HCT116 (cell line): ENCODE measurements at regions not wholly inside any gene's neighbourhood (a gene's known extent, or its start where the extent isn't known, plus 50 kb on each side); places are given as distances from the start of the nearest gene placed in this dataset.

Experiments used
- ATAC-seq: fragments of 200-7000 bp; cut with Tn5 transposase; 2 replicates; pipeline ENCODE4 v1.9.1; 2020; ENCODE audit warnings: mild to moderate bottlenecking, moderate library complexity
- BruUV-seq: library from RNA; stranded (reverse); fragments of 400-500 nt; replicated peaks from 2 replicates; lab custom pipeline; 2021; lab: Mats Ljungman, UMichigan
- CTCF ChIA-PET: fragments of 300-600 bp; sonication (Branson Sonifier 250); formaldehyde crosslinking; loops from one replicate; lab custom pipeline; 2021; ENCODE audit warnings: antibody characterized with exemption; lab: Charles Lee
- POLR2A ChIA-PET: fragments of 300-600, 350-600 bp; sonication (Branson Sonifier 250); formaldehyde crosslinking; loops from one replicate; lab custom pipeline; 2021; ENCODE audit warnings: antibody characterized with exemption; lab: Charles Lee
- RAD21 ChIA-PET, 2 experiments: fragments of 300-600 bp; sonication (Branson Sonifier 250); formaldehyde crosslinking; loops; one replicate each; lab custom pipeline; 2023; ENCODE audit warnings: low total read pairs in 2 of 2; ENCODE audit not compliant: uncharacterized antibody in 2 of 2, unreplicated experiment in 2 of 2, low non-redundant PET in 1 of 2; lab: Charles Lee
- DNase-seq: peaks from one replicate; pipeline ENCODE4 v3.0.0-alpha.2; 2010; ENCODE audit warnings: low read depth, low spot score
- H2AFZ ChIP-seq: fragments of 200-600 bp; shearing (Covaris generic), sonication (generic); 2 replicates; pipeline ENCODE4 v1.6.1; 2017; ENCODE audit warnings: low read depth, mixed run types, mixed read lengths, antibody characterized with exemption, low read length; ENCODE audit not compliant: poor library complexity, severe bottlenecking
- H3K27ac ChIP-seq: 2 replicates; pipeline ENCODE4 v1.5.1; 2012; ENCODE audit warnings: low read depth, low read length
- H3K27me3 ChIP-seq: fragments of 200-600 bp; sonication (generic); 2 replicates; pipeline ENCODE4 v1.6.1; 2016; ENCODE audit warnings: mixed run types, low read length, mixed read lengths; ENCODE audit not compliant: insufficient read depth
- H3K36me3 ChIP-seq, 2 experiments: fragments of 200-500 bp in 1 of 2; fragments of 200-600 bp in 1 of 2; sonication (Bioruptor generic) in 1 of 2; sonication (generic) in 1 of 2; 2 replicates each; pipeline versions ENCODE4 v1.5.1 to v1.6.1; 2014 to 2016; ENCODE audit warnings: low read length in 2 of 2, inconsistent platforms in 1 of 2, mixed read lengths in 1 of 2, mixed run types in 1 of 2; ENCODE audit not compliant: insufficient read depth in 2 of 2, control insufficient read depth in 1 of 2
- H3K4me1 ChIP-seq, 2 experiments: fragments of 200-600 bp in 1 of 2; sonication (generic) in 1 of 2; 2 replicates each; pipeline versions ENCODE4 v1.5.1 to v1.6.1; 2012 to 2017; ENCODE audit warnings: low read length in 2 of 2, inconsistent platforms in 1 of 2, mild to moderate bottlenecking in 1 of 2, mixed read lengths in 1 of 2, mixed run types in 1 of 2, moderate library complexity in 1 of 2; ENCODE audit not compliant: insufficient read depth in 2 of 2, control insufficient read depth in 1 of 2
- H3K4me2 ChIP-seq: fragments of 200-600 bp; sonication (generic); 2 replicates; pipeline ENCODE4 v1.6.1; 2017; ENCODE audit warnings: mixed run types, low read length, mixed read lengths
- H3K4me3 ChIP-seq, 2 experiments: fragments of 200-600 bp in 1 of 2; sonication (generic) in 1 of 2; replicated peaks in 1 of 2; 2 replicates each; pipeline ENCODE4 v1.5.1; 2011 to 2016; ENCODE audit warnings: low read length in 2 of 2, control low read depth in 1 of 2, low read depth in 1 of 2, mild to moderate bottlenecking in 1 of 2, mixed read lengths in 1 of 2, mixed run types in 1 of 2
- H3K79me2 ChIP-seq: fragments of 200-600 bp; sonication (generic); 2 replicates; pipeline ENCODE4 v1.6.1; 2017; ENCODE audit warnings: mild to moderate bottlenecking, mixed run types, low read length, moderate library complexity, mixed read lengths; ENCODE audit not compliant: insufficient read depth
- H3K9ac ChIP-seq: fragments of 200-600 bp; sonication (generic); 2 replicates; pipeline ENCODE4 v1.6.1; 2016; ENCODE audit warnings: low read length, mixed read lengths
- H3K9me2 ChIP-seq: fragments of 200-600 bp; sonication (generic), shearing (Covaris generic); 2 replicates; pipeline ENCODE4 v1.6.1; 2017; ENCODE audit warnings: mixed run types, mild to moderate bottlenecking, moderate library complexity; ENCODE audit not compliant: insufficient read depth
- H3K9me3 ChIP-seq, 2 experiments: fragments of 200-500 bp in 1 of 2; fragments of 200-600 bp in 1 of 2; sonication (Bioruptor generic) in 1 of 2; sonication (generic) in 1 of 2; 2 replicates each; pipeline ENCODE4 v1.6.1; 2014 to 2017; ENCODE audit warnings: low read length in 2 of 2, mixed read lengths in 2 of 2, inconsistent platforms in 1 of 2, low read depth in 1 of 2, mild to moderate bottlenecking in 1 of 2, mixed run types in 1 of 2, moderate library complexity in 1 of 2; ENCODE audit not compliant: control insufficient read depth in 1 of 2, insufficient read depth in 1 of 2
- H4K20me1 ChIP-seq: fragments of 200-600 bp; sonication (generic), shearing (Covaris generic); 2 replicates; pipeline ENCODE4 v1.6.1; 2017; ENCODE audit warnings: mixed run types, mild to moderate bottlenecking, moderate library complexity; ENCODE audit not compliant: insufficient read depth
- CBX3 ChIP-seq: IDR thresholded peaks from 2 replicates; pipeline ENCODE4 v1.6.1; 2012; ENCODE audit warnings: low read depth
- CEBPB ChIP-seq: IDR thresholded peaks from 2 replicates; pipeline ENCODE4 v1.6.1; 2012; ENCODE audit warnings: low read depth
- ELF1 ChIP-seq: IDR thresholded peaks from 2 replicates; pipeline ENCODE4 v1.6.1; 2012; ENCODE audit warnings: low read depth, borderline replicate concordance
- EZH2 ChIP-seq: fragments of 200-600 bp; sonication (generic); IDR thresholded peaks from 2 replicates; pipeline ENCODE4 v1.6.1; 2017; ENCODE audit warnings: antibody characterized with exemption, mixed run types
- EZH2phosphoT487 ChIP-seq: fragments of 200-600 bp; IDR thresholded peaks from 2 replicates; pipeline ENCODE4 v1.6.1; 2018; ENCODE audit warnings: antibody characterized with exemption, borderline replicate concordance
- JUND ChIP-seq: IDR thresholded peaks from 2 replicates; pipeline ENCODE4 v1.6.1; 2012
- POLR2A ChIP-seq: IDR thresholded peaks from 2 replicates; pipeline ENCODE4 v1.7.0; 2011; ENCODE audit warnings: borderline replicate concordance; ENCODE audit not compliant: insufficient read depth, insufficient read length; ENCODE audit errors: extremely low read depth
- POLR2AphosphoS5 ChIP-seq: IDR thresholded peaks from 2 replicates; pipeline ENCODE4 v1.6.1; 2011; ENCODE audit warnings: mild to moderate bottlenecking, low read depth, low read length, moderate library complexity
- TCF7L2 ChIP-seq: IDR thresholded peaks from 2 replicates; pipeline ENCODE4 v1.7.0; 2011; ENCODE audit warnings: borderline replicate concordance, inconsistent platforms; ENCODE audit not compliant: insufficient read depth, insufficient read length; ENCODE audit errors: extremely low read depth
- ZFX ChIP-seq: fragments of 450-650 bp; IDR thresholded peaks from 2 replicates; pipeline ENCODE4 v1.6.1; 2017
- ZNF274 ChIP-seq: fragments of 200-500 bp; sonication (Bioruptor generic); IDR thresholded peaks from 2 replicates; pipeline ENCODE4 v1.6.1; 2014; ENCODE audit warnings: mild to moderate bottlenecking, low read depth, low read length, inconsistent platforms
- intact Hi-C: fragments of 100-400 bp; cut with micrococcal nuclease; formaldehyde crosslinking; loops from 2 replicates; pipeline ENCODE4 v1.10.0; 2022
- TF ChIP-seq, protein P1 (sequence below): IDR thresholded peaks from 2 replicates; pipeline ENCODE4 v1.6.1; 2012
- TF ChIP-seq, protein P2 (sequence below), 3 experiments: fragments of 200-600 bp in 1 of 3; sonication (generic) in 1 of 3; IDR thresholded peaks in 2 of 3; conservative IDR thresholded peaks in 1 of 3; 2 replicates each; pipeline ENCODE4 v1.5.1; 2012 to 2017; ENCODE audit warnings: low read depth in 2 of 3, low read length in 2 of 3, antibody characterized with exemption in 1 of 3, borderline replicate concordance in 1 of 3, control low read depth in 1 of 3, mild to moderate bottlenecking in 1 of 3, mixed read lengths in 1 of 3, mixed run types in 1 of 3, moderate library complexity in 1 of 3; ENCODE audit not compliant: insufficient read depth in 1 of 3
- TF ChIP-seq, protein P3 (sequence below): IDR thresholded peaks from 2 replicates; pipeline ENCODE4 v1.6.1; 2011; ENCODE audit warnings: mild to moderate bottlenecking, low read length, moderate library complexity; ENCODE audit not compliant: insufficient replicate concordance; ENCODE audit errors: extremely low read depth

DNA sequence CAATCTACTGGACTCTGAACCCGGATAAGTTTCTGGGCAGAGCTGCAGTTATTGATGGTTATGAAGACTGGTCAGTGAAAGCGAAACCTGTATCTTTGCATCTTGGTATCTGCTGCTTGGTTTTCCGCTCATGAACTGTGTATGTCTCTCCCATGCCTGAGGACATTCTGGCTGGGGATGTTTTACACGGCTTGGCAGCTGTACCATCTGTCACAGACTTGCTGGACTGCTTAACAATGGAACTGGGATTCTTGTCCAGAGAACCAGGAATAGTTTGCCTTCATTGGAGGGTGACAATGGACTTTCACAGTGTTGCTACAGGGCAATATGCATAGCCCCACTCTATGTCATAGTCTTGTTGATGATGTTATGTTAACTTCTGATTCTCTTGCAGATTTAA, 119.9 kb upstream of the TMEM106B start:
- no peaks in the 10 kb centered on the region for H3K27me3 ChIP-seq
- H3K9me2 ChIP-seq = no peaks in the 10 kb centered on the region
- no peak overlapping the region for H3K9ac ChIP-seq
- BruUV-seq = no TSS peak
- H3K79me2 ChIP-seq = no peaks in the 10 kb centered on the region
- H3K36me3 ChIP-seq = no peaks in the 10 kb centered on the region
- H2AFZ ChIP-seq = no peak overlapping the region
- CTCF ChIA-PET = no interaction called here
- H3K4me3 ChIP-seq = no peak overlapping the region
- RAD21 ChIA-PET = no interaction called here
- no peak overlapping the region for H3K4me2 ChIP-seq
- TF ChIP-seq, protein P1, sequence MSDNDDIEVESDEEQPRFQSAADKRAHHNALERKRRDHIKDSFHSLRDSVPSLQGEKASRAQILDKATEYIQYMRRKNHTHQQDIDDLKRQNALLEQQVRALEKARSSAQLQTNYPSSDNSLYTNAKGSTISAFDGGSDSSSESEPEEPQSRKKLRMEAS = no peak
- no peak for TF ChIP-seq ZFX
- no peak for TF ChIP-seq POLR2A
- TF ChIP-seq EZH2phosphoT487 = no peak
- TF ChIP-seq POLR2AphosphoS5 = no peak
- H3K4me1 ChIP-seq = no peaks in the 10 kb centered on the region
- POLR2A ChIA-PET = no interaction called here
- no peaks in the 10 kb centered on the region; a peak in 1 of 4 replicates for H3K9me3 ChIP-seq
- no peaks in the 10 kb centered on the region for H4K20me1 ChIP-seq
- H3K27ac ChIP-seq = no peak overlapping the region
- DNase-seq (no peak), ATAC-seq (no peak)
- intact Hi-C loops = no loop called here

DNA sequence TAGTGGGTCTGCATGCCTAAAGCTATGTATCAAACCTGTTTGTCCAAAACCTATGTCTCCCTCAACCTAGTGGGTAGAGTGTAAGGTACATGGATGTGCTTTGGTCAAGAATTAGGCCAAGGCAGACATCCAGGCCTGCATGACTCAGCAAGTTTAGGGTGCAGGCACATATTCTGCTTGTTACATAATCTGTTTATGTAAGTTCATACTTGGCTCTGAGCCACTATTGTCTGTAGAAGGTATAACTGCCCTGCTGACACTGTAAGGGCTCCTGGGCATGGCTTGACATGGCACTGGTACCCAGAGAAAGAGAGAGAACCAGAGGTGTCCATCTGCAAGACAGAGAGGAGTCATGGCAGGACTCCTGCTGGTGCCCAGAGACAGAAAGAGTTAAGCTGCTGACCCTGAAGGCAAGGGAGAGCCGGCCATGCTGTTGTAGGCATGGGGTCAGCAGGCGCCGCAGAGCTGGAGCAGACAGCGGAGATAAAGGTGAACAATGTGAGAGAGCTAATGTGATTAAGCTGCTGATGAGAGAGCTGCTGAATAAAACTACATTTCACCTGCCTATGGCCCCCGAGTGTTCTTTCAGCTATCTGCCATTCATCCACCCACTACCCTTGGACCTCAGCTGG, 118.5 kb upstream of the TMEM106B start:
- H3K36me3 ChIP-seq = no peaks in the 10 kb centered on the region
- no peaks in the 10 kb centered on the region for H3K4me1 ChIP-seq
- H3K9me3 ChIP-seq = no peaks in the 10 kb centered on the region
- no peak overlapping the region for H3K27ac ChIP-seq
- H3K9me2 ChIP-seq = no peaks in the 10 kb centered on the region
- no TSS peak for BruUV-seq
- ChIA-PET CTCF (no interaction called here), POLR2A (no interaction called here), RAD21 (no interaction called here)
- H2AFZ ChIP-seq = no peak overlapping the region
- H3K9ac ChIP-seq = no peak overlapping the region
- DNase-seq = no peak
- H3K4me2 ChIP-seq = no peak overlapping the region
- intact Hi-C loops = no loop called here
- no peak overlapping the region for H3K4me3 ChIP-seq
- H4K20me1 ChIP-seq = no peaks in the 10 kb centered on the region
- no peaks in the 10 kb centered on the region for H3K27me3 ChIP-seq
- ATAC-seq = no peak
- H3K79me2 ChIP-seq = no peaks in the 10 kb centered on the region
- TF ChIP-seq CBX3 (no peak), ELF1 (no peak), TCF7L2 (no peak), EZH2 (no peak), JUND (no peak), ZFX (no peak), EZH2phosphoT487 (no peak), CEBPB (no peak), ZNF274 (no peak)
- TF ChIP-seq, protein P2, sequence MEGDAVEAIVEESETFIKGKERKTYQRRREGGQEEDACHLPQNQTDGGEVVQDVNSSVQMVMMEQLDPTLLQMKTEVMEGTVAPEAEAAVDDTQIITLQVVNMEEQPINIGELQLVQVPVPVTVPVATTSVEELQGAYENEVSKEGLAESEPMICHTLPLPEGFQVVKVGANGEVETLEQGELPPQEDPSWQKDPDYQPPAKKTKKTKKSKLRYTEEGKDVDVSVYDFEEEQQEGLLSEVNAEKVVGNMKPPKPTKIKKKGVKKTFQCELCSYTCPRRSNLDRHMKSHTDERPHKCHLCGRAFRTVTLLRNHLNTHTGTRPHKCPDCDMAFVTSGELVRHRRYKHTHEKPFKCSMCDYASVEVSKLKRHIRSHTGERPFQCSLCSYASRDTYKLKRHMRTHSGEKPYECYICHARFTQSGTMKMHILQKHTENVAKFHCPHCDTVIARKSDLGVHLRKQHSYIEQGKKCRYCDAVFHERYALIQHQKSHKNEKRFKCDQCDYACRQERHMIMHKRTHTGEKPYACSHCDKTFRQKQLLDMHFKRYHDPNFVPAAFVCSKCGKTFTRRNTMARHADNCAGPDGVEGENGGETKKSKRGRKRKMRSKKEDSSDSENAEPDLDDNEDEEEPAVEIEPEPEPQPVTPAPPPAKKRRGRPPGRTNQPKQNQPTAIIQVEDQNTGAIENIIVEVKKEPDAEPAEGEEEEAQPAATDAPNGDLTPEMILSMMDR (IDR thresholded peaks at IDR 0.05 in 2 of 3, conservative IDR thresholded peaks at IDR 0.05 in 1 of 3; ENCODE audit: borderline replicate concordance in 1 of 3, insufficient read depth in 1 of 3, low read depth in 2 of 3, low read length in 2 of 3) = no peak
- TF ChIP-seq, protein P3, sequence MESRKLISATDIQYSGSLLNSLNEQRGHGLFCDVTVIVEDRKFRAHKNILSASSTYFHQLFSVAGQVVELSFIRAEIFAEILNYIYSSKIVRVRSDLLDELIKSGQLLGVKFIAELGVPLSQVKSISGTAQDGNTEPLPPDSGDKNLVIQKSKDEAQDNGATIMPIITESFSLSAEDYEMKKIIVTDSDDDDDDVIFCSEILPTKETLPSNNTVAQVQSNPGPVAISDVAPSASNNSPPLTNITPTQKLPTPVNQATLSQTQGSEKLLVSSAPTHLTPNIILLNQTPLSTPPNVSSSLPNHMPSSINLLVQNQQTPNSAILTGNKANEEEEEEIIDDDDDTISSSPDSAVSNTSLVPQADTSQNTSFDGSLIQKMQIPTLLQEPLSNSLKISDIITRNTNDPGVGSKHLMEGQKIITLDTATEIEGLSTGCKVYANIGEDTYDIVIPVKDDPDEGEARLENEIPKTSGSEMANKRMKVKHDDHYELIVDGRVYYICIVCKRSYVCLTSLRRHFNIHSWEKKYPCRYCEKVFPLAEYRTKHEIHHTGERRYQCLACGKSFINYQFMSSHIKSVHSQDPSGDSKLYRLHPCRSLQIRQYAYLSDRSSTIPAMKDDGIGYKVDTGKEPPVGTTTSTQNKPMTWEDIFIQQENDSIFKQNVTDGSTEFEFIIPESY = no peak
